NCI-H1436 treated with DMSO at 0.1 percent for 48 hours (cell line): ENCODE measurements at regions not wholly inside any gene's neighbourhood (a gene's known extent, or its start where the extent isn't known, plus 50 kb on each side); places are given as distances from the start of the nearest gene placed in this dataset.
"Not testable (repeated sequence)": the region's sequence is repeated elsewhere in the genome, so short reads cannot be mapped to it uniquely, and the experiment has no call there.

ENCODE experiments used
- DNase-seq: peaks from one replicate; lab custom pipeline; 2025; lab: John Stamatoyannopoulos, UW

DNA sequence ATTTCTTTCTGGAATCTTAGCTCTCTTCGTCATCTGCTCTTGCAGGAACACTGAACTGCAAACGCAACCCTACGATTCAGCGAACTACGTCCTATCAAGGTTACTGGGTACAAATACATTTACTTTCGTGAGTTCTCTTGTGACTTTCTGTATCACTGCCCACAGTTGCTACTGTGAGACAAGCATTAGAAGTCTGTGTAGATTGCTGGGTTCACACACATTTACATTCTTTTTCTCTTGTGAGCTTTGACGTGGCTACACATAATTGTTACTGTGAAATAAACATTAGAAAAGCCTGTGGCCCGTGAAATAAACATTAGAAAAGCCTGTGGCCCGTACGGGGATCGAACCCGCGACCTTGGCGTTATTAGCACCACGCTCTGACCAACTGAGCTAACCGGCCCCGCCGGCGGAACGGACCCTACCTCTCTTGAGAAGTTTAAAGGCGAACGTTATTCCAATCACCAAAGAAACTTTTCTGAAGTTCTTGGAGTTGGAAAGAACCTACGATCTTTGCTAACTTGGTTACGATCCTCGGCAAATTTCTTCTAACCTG lies 61.2 kb upstream of the ZNF322 start:
- DNase-seq, result not testable (repeated sequence)

- not testable (repeated sequence) for DNase-seq
Measured at GRCh38 chr6:26730019-26730766, 70.6 kb upstream of the ZNF322 start.

DNA sequence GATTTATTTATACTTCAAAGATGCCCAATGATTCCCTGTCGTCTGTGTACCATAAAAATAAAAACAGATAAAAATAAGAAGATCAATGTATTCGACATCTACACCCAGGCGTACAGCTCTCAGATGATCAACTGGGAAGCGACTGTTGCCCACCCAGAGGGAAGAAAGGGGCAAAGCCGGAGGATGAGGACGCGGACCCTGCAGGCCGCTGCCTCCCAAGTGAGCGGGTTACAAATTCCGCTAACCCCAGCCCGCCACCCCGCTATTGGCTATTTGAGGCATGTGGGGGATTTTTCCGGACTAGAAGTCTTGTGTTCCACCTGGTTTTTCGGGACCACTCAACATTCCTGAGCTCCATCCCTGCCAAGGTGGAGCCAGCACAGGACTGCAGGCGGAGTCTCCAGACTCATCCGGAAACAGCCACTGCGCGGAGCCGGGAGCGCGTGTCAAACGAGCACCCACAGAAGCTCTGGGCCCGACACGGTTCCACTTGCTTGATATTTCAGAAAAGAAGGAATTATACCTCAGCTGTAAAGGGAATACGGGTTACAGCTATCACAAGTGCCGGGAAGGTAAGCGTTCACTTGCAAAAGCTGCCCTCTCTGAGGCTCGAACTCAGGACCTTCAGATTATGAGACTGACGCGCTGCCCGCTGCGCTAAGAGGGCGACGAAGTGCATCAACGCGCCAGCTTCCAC lies 75.4 kb upstream of the ZNF322 start:
- DNase-seq, result not testable (repeated sequence)

DNA sequence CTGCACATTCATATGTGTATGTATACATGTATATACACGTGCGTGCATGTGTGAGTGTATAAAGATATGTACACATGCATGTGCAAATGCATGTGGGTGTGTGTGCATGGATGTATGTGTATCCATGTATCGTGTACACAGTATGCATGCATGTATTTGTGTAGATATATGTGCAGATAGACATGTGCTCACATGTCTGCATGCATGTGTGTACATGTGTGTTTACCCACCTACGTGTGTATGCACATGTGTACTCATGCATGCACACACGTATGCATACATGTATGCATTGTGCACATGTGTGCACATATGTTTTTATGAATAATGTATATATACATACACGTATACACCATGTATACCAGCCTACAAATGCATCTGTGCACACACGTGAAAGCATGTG lies 80.3 kb upstream of the ZNF322 start:
- no peak for DNase-seq

- no peak for DNase-seq
Measured at GRCh38 chr6:26743157-26743821, 83.7 kb upstream of the ZNF322 start.

GRCh38 chr6:26743941-26744699 lies 84.6 kb upstream of the ZNF322 start:
- no peak for DNase-seq

- DNase-seq, result not testable (repeated sequence)
Measured at GRCh38 chr6:26744837-26745282, 85.3 kb upstream of the ZNF322 start.

GRCh38 chr6:26745964-26746363 lies 86.4 kb upstream of the ZNF322 start:
- DNase-seq, result not testable (repeated sequence)

- DNase-seq, result not testable (repeated sequence)
Measured at GRCh38 chr6:26749126-26749758, 89.7 kb upstream of the ZNF322 start.

GRCh38 chr6:26749759-26750126 lies 90.2 kb upstream of the ZNF322 start:
- not testable (repeated sequence) for DNase-seq

DNA sequence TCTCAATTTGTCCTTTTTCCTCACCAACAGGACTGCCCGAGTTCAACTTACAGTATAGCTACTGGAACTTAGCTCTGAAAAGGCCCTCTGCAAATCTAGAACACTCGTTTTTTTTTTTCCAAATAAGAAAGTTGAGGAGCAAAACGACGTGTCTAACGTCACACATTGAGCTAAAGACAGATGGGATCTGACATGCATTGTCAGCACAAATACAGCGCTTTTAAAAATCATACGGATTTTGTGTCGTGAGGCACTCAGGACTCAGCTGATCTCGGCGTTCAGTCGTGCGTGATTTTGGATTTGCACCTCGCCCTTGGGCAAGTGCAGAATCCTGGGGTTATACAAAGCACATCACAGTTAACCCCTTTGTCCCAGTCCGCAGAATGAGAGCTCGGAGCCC lies 94.7 kb upstream of the ZNF322 start:
- no peak for DNase-seq

- DNase-seq, result not testable (repeated sequence)
Measured at GRCh38 chr6:26754801-26755200, 95.3 kb upstream of the ZNF322 start.

- DNase-seq, result not testable (repeated sequence)
Measured at GRCh38 chr6:26756067-26756805, 96.7 kb upstream of the ZNF322 start.

DNA sequence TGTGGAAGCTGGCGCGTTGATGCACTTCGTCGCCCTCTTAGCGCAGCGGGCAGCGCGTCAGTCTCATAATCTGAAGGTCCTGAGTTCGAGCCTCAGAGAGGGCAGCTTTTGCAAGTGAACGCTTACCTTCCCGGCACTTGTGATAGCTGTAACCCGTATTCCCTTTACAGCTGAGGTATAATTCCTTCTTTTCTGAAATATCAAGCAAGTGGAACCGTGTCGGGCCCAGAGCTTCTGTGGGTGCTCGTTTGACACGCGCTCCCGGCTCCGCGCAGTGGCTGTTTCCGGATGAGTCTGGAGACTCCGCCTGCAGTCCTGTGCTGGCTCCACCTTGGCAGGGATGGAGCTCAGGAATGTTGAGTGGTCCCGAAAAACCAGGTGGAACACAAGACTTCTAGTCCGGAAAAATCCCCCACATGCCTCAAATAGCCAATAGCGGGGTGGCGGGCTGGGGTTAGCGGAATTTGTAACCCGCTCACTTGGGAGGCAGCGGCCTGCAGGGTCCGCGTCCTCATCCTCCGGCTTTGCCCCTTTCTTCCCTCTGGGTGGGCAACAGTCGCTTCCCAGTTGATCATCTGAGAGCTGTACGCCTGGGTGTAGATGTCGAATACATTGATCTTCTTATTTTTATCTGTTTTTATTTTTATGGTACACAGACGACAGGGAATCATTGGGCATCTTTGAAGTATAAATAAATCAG lies 106.8 kb upstream of the ZNF322 start:
- not testable (repeated sequence) for DNase-seq

GRCh38 chr6:26770941-26771666 lies 111.6 kb upstream of the ZNF322 start:
- not testable (repeated sequence) for DNase-seq

DNA sequence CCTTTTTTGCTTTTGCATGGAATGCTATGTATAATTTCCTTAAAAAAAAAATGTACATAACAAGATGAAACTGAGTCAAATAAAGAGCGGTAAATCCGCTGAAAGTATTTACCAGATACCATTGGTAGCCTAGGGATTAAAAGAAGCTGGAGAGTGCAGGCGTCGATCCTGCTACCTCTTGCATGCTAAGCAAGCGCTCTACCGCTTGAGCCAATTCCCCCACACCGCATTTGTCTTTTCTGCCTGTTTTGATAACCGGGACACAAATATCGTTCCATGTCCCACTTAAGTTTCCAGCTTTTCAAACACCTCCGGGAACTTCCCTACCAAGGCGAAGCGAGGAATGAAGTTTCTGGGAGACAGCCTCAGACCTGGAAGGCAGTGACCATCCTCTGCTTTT lies 113.9 kb upstream of the ZNF322 start:
- DNase-seq, result not testable (repeated sequence)

GRCh38 chr6:26780563-26780962 lies 121.0 kb upstream of the ZNF322 start:
- not testable (repeated sequence) for DNase-seq

DNA sequence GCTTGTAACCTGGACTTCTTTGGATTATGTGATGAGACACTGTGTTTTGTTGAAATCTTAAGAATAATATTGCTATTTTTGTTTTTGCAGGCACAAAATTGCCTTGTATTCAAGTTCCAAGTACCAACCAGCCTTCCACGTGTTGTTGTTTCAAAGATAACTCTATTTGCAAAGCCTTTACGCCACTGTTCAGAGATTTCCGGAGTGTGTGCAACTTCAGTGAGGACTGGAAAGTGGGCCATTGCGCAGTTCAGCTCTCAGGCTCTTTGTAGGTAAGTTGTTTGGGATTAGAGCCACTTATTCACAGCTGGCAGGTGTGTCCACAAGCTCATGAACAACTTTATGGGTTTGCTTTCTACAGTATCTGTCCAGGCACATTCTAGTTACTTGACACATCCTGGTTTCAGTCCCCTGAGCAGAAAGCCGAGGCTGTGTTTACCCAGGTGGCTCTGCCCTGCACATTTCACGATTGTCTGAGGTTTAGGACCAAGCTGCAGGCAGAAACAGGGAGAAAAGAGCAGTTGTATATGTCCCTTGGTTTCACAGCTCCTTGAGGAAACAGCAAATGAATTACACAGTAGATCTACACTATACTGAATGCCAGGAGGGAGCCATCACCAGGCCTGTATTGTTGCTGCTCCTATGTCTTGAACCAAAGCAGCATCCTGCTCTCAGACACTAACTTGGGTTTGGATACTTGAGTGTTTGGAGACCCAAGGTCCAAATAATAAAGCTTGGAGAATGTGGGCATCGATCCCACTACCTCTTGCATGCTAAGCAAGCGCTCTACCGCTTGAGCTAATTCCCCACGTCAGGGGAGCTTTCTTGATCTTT lies 136.1 kb upstream of the ZNF322 start:
- DNase-seq, result not testable (repeated sequence)
